HG03060 (cell line): ENCODE measurements at regions not wholly inside any gene's neighbourhood (a gene's known extent, or its start where the extent isn't known, plus 50 kb on each side); places are given as distances from the start of the nearest gene placed in this dataset.
"Not testable (repeated sequence)": the region's sequence is repeated elsewhere in the genome, so short reads cannot be mapped to it uniquely, and the experiment has no call there.

ENCODE experiments used
- ATAC-seq: cut with Tn5 transposase; IDR thresholded peaks from one replicate; pipeline ENCODE4 v1.9.1; 2021; ENCODE audit warnings: low read depth, moderate number of reproducible peaks; ENCODE audit not compliant: unreplicated experiment

DNA sequence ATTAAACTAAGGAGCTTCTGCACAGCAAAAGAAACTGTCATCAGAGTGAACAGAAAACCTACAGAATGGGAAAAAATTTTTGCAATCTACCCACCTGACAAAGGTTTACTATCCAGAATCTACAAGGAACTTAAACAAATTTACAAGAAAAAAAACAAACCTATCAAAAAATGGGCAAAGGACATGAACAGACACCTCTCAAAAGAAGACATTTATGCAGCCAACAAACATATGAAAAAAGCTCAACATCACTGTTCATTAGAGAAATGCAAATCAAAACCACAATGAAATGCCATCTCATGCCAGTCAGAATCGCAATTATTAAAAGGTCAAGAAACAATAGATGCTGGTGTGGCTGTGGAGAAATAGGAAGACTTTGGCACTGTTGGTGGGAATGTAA is 218.5 kb upstream of the SMIM30 start:
- ATAC-seq: not testable (repeated sequence)

DNA sequence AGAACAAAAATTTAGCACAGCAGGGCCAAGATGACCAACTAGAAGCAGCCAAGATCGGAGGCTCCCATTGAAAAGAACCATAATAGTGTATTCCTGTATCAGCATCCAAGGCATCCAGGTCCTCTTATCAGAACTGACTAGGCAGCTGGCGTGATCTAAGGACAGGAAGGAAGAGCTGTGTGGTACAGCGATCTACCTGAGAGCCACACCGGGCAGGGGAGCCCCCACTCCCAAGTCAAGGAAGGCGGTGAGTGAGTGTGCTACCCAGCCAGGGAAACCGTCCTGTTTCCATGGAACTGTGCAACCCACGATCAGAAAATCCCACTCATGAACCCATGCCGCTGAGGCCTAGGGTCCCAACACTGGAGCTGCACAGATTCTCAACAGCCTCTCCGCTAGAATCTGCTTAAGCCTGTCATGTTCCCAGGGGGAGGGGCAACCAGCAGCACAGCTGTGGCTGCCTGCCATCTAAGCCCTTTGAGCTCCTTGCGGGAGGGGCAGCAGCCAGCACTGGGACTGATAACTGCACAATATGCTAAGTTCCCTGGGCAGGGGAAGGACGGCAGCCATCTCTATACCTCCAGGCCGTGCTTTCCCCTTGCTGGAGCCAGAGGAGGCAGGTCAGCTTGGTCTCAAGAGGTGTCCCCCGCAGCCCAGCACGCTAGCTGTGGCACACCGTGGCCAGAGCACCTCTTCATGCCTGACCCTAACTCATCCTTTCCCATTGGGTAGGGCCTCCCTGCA is 213.0 kb upstream of the SMIM30 start:
- no peak for ATAC-seq

DNA sequence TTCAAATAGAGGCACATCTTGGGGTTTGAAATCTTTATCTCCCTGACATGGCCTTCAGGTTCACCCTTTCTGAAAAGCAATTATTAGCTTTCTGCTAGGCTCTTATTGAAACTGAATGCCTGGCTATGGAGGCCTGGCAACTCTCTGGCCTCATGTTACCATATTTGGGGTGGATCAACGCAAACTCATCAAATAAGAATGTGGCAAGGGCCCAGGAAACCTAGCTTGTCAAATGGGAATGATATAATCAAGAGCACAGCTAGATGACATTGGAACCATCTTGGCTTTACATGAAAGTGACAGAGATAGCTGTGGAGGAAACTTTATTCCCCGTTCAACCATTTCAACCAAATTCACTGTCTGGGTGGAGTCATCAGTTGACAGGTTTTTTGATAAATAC is 202.8 kb upstream of the SMIM30 start:
- ATAC-seq: no peak

GRCh38 chr7:113320419-113320818 is 202.1 kb upstream of the SMIM30 start:
- ATAC-seq: no peak

- no peak for ATAC-seq
Observed at GRCh38 chr7:113314594-113314993, 196.2 kb upstream of the SMIM30 start.

GRCh38 chr7:113308399-113308798 is 190.0 kb upstream of the SMIM30 start:
- no peak for ATAC-seq

GRCh38 chr7:113307147-113307546 is 188.8 kb upstream of the SMIM30 start:
- no peak for ATAC-seq

GRCh38 chr7:113306302-113306701 is 187.9 kb upstream of the SMIM30 start:
- no peak for ATAC-seq

DNA sequence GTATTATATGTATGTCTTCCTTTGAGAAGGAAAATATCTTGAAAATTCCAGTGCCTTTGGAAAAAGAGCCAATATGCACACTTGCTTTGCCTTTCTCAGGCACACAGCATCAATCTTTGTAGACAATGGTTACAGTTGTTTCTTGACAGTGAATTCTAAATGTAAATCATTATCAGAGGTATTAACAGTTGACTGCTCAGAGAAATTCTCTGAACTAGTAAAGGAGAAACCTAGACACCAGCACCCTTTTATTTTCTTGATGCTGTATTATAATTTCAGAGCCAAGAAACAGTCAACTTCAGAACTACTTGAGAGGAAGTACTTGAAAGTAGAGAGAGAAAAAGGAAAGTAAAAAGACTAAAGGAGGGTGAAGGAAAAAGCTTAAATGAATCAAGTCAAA is 185.8 kb upstream of the SMIM30 start:
- ATAC-seq: no peak

- not testable (repeated sequence) for ATAC-seq
Observed at GRCh38 chr7:113303388-113303787, 185.0 kb upstream of the SMIM30 start.

DNA sequence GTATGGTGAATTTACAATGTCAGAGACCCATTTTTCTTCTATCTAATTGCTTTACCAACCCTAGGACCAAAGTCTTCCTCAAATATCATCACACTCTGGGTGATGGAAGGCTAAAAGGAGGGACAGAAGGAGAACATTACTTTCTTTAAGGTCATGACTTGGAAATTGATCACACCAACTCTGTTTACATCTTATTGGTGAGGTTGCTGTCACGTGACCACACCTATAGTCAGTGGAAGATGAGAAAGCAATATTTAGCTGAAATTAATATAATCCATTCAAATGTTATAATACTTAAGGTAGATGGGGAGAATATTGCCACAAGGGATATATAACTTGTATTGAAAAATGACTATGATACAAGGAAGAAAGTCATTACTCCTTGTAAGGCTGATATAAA is 183.6 kb upstream of the SMIM30 start:
- no peak for ATAC-seq

DNA sequence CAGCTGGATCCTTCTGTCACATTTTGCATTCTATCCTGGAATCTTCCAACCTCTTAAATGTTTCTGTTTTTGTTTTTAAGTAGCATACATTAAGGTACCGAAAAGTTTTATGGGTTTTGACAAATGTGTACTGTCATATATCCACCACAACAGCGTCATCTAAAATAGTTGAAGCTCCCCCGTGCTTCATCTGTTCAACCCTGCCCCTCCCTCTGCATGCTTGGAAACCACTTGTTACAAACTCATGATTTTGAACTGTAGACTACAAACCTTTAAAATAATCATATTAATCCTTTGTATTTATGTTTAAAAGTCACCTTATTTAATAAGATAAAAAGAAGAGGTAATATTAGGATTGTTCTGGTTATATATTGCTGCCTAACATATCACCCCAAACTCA is 182.8 kb upstream of the SMIM30 start:
- no peak for ATAC-seq

- ATAC-seq: no peak
Observed at GRCh38 chr7:113299748-113300147, 181.4 kb upstream of the SMIM30 start.

GRCh38 chr7:113298501-113298900 is 180.1 kb upstream of the SMIM30 start:
- ATAC-seq: no peak

GRCh38 chr7:113294750-113295149 is 176.4 kb upstream of the SMIM30 start:
- no peak for ATAC-seq

DNA sequence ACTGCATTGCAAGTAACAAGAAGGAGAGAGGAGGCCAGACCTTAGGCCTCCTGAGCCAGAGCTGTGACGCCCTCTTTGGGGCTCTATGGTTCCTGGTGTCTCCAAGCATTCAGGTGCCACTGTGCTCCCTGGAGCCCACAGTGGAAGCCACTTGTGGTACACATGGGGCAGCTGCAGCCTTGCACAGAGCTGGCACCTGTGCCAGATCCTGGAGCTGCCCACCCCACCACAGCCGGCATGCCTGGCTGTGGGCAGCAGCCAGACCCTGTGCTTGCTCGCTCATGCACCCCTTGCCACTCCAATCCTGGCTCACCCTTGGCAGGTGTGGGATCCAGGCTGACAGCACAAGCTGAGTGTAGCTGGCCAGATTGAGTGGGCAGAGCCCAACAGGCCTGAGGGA is 173.8 kb upstream of the SMIM30 start:
- ATAC-seq: no peak

DNA sequence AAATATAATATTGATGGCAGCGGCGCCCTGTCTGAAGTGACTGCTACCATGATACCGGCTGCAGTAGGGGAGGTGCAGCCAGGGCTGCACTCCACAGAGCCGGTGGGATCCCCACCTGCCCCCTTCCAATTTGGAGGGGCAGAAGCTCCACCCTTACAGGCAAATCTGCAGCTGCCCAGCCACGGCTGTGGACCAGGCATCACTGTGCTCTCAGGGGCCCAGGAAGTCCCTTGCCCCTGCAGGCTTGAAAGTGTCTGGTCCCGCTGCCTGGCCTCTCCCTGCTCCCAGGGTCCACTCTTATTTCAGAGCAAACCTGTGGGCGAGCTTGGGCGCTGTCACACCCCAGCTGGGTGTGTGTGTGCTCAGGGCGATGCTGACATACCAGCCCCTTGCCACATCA is 172.7 kb upstream of the SMIM30 start:
- ATAC-seq: no peak

GRCh38 chr7:113289140-113289740 is 170.9 kb upstream of the SMIM30 start:
- no peak for ATAC-seq

- no peak for ATAC-seq
Observed at GRCh38 chr7:113285411-113285810, 167.1 kb upstream of the SMIM30 start.

- ATAC-seq: no peak
Observed at GRCh38 chr7:113283861-113284260, 165.5 kb upstream of the SMIM30 start.

- ATAC-seq: no peak
Observed at GRCh38 chr7:113282875-113283274, 164.5 kb upstream of the SMIM30 start.

DNA sequence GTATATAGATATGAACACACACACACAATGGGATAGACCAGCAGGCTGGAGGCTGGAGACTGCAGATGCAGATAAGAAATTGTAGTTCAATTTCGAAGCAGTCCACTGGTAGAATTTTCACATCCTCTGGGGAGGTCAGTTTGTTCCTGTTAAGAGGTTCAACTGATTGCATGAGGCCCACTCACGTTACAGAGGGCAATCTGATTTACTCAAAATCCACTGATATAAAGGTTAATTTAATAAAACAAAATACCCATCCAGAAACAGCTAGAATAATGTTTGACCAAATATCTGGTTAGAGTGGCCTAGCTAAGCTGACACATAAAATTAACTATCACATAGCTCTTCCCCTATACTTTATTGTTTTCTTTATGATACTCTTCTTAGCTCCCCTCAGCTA is 162.9 kb upstream of the SMIM30 start:
- no peak for ATAC-seq
